Retinal pigment epithelial cell (primary cell): ENCODE measurements at regions not wholly inside any gene's neighbourhood (a gene's known extent, or its start where the extent isn't known, plus 50 kb on each side); places are given as distances from the start of the nearest gene placed in this dataset.
"Not testable (repeated sequence)": the region's sequence is repeated elsewhere in the genome, so short reads cannot be mapped to it uniquely, and the experiment has no call there.

ENCODE experiments used
- DNase-seq: peaks from one replicate; pipeline ENCODE4 v3.0.0-alpha.2; 2010; ENCODE audit warnings: low read depth
- H3K4me3 ChIP-seq: 2 replicates; pipeline ENCODE4 v1.5.1; 2011; ENCODE audit warnings: mild to moderate bottlenecking, low read length, control low read depth, moderate library complexity
- TF ChIP-seq, protein P1 (sequence below): conservative IDR thresholded peaks from 2 replicates; pipeline ENCODE4 v1.5.1; 2011; ENCODE audit warnings: low read depth, low read length, control low read depth, inconsistent platforms

DNA sequence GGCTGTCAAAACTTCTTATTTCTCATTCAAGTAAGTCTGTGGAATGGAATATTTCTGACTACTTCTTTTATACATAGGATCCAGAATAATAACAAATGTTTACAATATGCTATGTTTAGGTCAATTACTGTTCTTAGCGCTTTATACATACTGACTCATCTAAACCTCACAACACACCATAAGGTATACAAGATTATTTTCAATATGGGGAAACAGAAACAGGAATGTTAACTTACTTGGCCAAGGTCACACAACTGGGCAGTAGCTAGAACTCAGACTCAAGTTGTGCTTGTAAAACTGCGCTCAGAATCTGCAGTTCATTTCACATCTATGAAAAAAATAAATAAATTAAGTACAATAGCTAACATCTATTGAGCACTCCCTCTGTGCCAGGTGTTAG lies 168.0 kb downstream of the GNAI1 start:
- DNase-seq, result no peak
- TF ChIP-seq, protein P1, sequence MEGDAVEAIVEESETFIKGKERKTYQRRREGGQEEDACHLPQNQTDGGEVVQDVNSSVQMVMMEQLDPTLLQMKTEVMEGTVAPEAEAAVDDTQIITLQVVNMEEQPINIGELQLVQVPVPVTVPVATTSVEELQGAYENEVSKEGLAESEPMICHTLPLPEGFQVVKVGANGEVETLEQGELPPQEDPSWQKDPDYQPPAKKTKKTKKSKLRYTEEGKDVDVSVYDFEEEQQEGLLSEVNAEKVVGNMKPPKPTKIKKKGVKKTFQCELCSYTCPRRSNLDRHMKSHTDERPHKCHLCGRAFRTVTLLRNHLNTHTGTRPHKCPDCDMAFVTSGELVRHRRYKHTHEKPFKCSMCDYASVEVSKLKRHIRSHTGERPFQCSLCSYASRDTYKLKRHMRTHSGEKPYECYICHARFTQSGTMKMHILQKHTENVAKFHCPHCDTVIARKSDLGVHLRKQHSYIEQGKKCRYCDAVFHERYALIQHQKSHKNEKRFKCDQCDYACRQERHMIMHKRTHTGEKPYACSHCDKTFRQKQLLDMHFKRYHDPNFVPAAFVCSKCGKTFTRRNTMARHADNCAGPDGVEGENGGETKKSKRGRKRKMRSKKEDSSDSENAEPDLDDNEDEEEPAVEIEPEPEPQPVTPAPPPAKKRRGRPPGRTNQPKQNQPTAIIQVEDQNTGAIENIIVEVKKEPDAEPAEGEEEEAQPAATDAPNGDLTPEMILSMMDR, result no peak
- no peak overlapping the region for H3K4me3 ChIP-seq

DNA sequence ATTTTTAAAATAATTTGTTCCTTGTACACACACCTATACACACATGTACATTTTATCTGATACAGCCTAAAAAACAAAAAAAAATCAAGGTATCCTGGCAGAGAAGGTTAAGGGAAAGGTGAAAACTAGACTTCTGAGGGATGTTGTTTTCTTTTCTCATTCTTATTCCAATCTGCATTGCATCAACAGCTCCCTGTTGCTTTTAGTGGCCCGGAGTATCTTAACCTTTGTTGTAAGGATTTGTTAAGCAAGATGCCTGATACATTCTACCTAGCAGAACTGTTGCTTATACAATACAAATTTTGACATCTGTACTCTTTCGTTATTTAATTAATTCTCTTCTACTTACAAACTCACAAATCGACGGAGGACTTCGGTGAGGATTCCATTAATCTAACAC lies 167.4 kb downstream of the GNAI1 start:
- no peak overlapping the region for H3K4me3 ChIP-seq
- DNase-seq, result no peak
- TF ChIP-seq, protein P1, result no peak

DNA sequence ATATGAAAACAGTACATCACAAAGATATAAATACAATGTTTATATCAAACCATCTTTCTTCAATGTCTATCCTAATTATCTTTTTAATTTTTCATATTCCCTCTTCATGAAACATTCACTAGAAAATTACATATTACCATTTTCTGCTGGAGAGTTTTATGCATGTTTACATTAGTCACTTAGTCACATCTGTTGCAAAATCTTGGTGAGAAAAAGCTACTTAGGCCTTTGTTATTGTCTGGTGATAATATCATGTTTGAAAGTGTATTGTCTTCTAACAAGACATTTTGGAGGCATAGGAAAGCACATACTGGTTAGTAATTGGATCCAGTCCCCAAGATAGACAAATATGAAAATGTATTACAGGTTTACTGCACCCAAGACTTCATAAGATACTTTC lies 163.6 kb downstream of the GNAI1 start:
- TF ChIP-seq, protein P1, result no peak
- no peak overlapping the region for H3K4me3 ChIP-seq
- no peak for DNase-seq

DNA sequence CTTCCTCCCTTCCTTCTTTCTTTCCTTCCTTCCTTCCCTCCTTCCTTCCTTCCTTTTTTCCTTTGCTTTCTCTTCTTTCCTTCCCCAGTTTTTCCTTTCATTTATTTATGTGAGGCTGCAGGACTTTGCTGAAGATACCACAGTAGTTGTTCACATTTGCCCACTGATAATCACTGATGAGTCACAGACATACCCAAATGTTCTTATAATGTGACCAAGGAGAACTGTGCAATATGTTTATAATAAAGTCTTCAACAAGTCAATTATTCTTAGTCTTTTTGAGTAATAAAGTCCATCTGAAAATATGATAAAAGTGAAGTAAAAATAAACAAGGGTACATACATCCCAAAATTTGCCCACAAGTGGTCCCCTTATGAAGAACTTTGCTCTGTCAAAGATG lies 159.7 kb downstream of the GNAI1 start:
- TF ChIP-seq, protein P1, result no peak
- DNase-seq, result no peak
- H3K4me3 ChIP-seq, result no peak overlapping the region

DNA sequence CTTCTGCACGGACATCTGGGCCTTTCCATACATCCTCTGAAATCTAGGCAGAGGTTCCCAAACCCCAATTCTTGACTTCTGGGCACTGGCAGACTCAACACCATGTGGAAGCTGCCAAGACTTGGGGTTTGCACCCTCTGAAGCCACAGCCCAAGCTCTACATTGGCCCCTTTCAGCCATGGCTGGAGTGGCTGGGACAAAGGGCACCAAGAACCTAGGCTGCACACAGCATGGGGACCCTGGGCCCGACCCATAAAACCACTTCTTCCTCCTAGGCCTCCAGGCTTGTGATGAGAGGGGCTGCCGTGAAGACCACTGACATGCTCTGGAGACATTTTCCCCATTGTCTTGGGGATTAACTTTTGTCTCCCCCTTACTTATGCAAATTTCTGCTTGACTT lies 158.0 kb downstream of the GNAI1 start:
- DNase-seq, H3K4me3 ChIP-seq: not testable (repeated sequence)

DNA sequence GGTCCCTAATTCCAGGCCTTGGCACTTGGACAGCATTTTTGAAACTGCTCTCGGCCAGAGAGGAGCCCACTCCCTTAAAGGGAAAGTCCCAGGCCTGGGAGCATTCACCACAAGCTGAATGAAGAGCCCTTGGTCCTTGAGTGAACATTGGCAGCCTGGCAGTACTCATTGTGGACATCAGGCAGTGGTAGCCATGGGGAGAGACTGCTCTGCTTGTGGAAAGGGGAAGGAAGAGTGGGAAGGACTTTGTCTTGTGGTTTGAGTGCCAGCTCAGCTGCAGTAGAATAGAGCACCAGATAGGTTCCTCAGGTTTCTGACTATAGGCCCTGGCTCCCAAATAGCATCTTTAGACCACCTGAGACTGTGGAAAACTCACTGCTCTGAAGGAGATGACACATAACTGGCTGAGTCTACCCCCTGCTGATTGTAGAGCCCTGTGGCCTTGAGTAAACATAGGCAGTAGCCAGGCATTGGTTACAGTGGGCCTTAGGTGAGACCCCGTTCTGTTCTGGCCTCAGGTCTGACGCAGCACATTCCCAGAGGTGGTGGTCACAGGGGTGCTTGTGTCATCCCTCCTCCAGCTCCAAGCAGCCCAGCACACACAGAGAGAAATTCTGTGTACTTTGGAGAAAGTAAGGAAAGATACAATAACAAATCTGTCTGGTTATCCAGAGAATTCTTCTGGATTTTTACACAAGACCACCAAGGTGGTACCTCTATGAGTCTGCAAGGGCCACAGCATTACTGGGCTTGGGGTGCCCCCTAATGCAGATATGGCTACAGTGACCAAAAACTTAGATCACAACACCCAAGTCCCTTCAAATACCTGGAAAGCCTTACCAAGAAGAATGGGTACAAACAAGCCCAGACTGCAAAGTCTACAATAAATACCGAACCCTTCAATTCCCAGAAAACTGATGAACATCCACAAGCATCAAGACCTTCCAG lies 153.8 kb downstream of the GNAI1 start:
- TF ChIP-seq, protein P1, result no peak
- DNase-seq, result no peak
- no peak overlapping the region for H3K4me3 ChIP-seq

DNA sequence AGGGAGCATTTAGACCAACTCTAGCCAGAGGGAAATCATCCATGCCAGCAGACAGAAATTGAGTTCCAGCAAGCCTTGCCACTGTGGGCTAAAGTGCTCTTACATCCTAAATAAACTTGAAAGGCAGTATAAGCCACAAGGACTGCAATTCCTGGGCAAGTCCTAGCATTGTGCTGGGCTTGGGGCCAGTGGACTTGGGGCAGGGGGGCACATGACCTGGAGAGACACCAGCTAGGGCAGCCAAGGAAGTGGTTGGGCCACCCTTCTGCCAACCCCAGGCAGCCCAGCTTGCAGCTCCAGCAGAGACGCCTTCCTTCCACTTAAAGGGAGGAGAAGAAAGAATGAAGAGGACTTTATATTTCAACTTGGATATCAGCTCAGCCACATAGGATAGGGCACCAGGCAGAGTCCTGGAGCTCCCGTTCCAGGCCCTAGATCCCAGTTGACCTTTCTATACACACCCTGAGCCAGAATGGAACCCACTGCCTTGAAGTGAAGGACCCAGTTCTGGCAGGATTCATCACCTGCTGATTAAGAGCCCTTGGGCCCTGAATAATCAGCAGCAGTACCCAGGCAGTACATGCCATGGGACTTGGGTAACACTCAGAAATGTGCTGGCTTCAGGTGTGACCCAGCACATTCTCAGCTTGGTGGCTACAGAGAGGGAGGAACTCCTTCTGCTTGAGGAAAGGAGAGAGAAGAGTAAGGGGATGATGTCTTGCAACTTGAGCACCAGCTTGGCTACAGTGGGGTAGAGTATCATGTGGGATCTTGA lies 153.0 kb downstream of the GNAI1 start:
- no peak for DNase-seq
- H3K4me3 ChIP-seq, result no peak overlapping the region
- TF ChIP-seq, protein P1, result no peak
